Activated T-helper 1 cell treated with anti-CD3 and anti-CD28 coated beads, Interleukin-12 subunit alpha, Interleukin-12 subunit beta, Interleukin-2, Interleukin-4 antibody, amounts not matched to agents 30 ng/mL and 10 ng/mL and 1 ng/mL, durations not matched to agents 14 hours and 24 hours and 36 hours (primary cell): ENCODE measurements at regions not wholly inside any gene's neighbourhood (a gene's known extent, or its start where the extent isn't known, plus 50 kb on each side); places are given as distances from the start of the nearest gene placed in this dataset.

Source experiments
- DNase-seq: peaks from one replicate; pipeline ENCODE4 v3.0.0; 2021; ENCODE audit warnings: low spot score
- H3K27ac Mint-ChIP-seq: one replicate; pipeline ENCODE4 v1.8.0; 2021; ENCODE audit warnings: mild to moderate bottlenecking, mixed read lengths
- H3K27me3 Mint-ChIP-seq: one replicate; pipeline ENCODE4 v1.8.0; 2022; ENCODE audit warnings: mild to moderate bottlenecking, moderate library complexity, mixed read lengths; ENCODE audit not compliant: insufficient read depth
- H3K36me3 Mint-ChIP-seq: one replicate; pipeline ENCODE4 v1.8.0; 2021; ENCODE audit warnings: low read depth, mixed read lengths
- H3K4me1 Mint-ChIP-seq: one replicate; pipeline ENCODE4 v1.8.0; 2021; ENCODE audit warnings: low read depth, mixed read lengths
- H3K4me3 Mint-ChIP-seq: one replicate; pipeline ENCODE4 v1.8.0; 2021; ENCODE audit warnings: mild to moderate bottlenecking, moderate library complexity, mixed read lengths
- H3K9me3 Mint-ChIP-seq: one replicate; pipeline ENCODE4 v1.8.0; 2021; ENCODE audit warnings: mixed read lengths
- intact Hi-C: fragments of 100-400 bp; cut with micrococcal nuclease; formaldehyde crosslinking; loops from one replicate; pipeline ENCODE4 v1.15.1; 2024

- Mint-ChIP-seq H3K27me3 (no peaks in the 10 kb centered on the region), H3K27ac (no peak overlapping the region), H3K36me3 (no peaks in the 10 kb centered on the region), H3K4me3 (no peak overlapping the region), H3K4me1 (no peaks in the 10 kb centered on the region), H3K9me3 (no peaks in the 10 kb centered on the region)
- intact Hi-C loops = no loop called here
- DNase-seq = no peak
These were observed 57.5 kb upstream of the GC start for GRCh38 chr4:71841336-71841735.

- no peaks in the 10 kb centered on the region for H3K36me3 Mint-ChIP-seq
- no peaks in the 10 kb centered on the region for H3K4me1 Mint-ChIP-seq
- H3K27me3 Mint-ChIP-seq = no peaks in the 10 kb centered on the region
- no peaks in the 10 kb centered on the region for H3K9me3 Mint-ChIP-seq
- no peak for DNase-seq
- H3K27ac Mint-ChIP-seq = no peak overlapping the region
- H3K4me3 Mint-ChIP-seq = no peak overlapping the region
- intact Hi-C loops = no loop called here
These were observed 63.4 kb upstream of the GC start for GRCh38 chr4:71847300-71847699.

GRCh38 chr4:71855944-71856343, 72.1 kb upstream of the GC start:
- intact Hi-C loops = no loop called here
- Mint-ChIP-seq H3K4me3 (no peak overlapping the region), H3K27me3 (no peaks in the 10 kb centered on the region), H3K27ac (no peak overlapping the region), H3K9me3 (peaks cover 4% of the 10 kb centered on the region), H3K4me1 (no peaks in the 10 kb centered on the region), H3K36me3 (no peaks in the 10 kb centered on the region)
- no peak for DNase-seq

GRCh38 chr4:71857713-71858451, 74.0 kb upstream of the GC start:
- H3K4me1 Mint-ChIP-seq = no peaks in the 10 kb centered on the region
- no peaks in the 10 kb centered on the region for H3K27me3 Mint-ChIP-seq
- intact Hi-C loops = no loop called here
- no peak for DNase-seq
- H3K27ac Mint-ChIP-seq = no peak overlapping the region
- H3K36me3 Mint-ChIP-seq = no peaks in the 10 kb centered on the region
- peaks cover 5% of the 10 kb centered on the region for H3K9me3 Mint-ChIP-seq
- no peak overlapping the region for H3K4me3 Mint-ChIP-seq

- H3K9me3 Mint-ChIP-seq = peaks cover 11% of the 10 kb centered on the region
- H3K4me3 Mint-ChIP-seq = no peak overlapping the region
- H3K27me3 Mint-ChIP-seq = no peaks in the 10 kb centered on the region
These were observed 76.8 kb upstream of the GC start for GRCh38 chr4:71860643-71861042.

GRCh38 chr4:71862315-71862714, 78.4 kb upstream of the GC start:
- Mint-ChIP-seq H3K4me1 (no peaks in the 10 kb centered on the region), H3K36me3 (no peaks in the 10 kb centered on the region), H3K9me3 (peaks cover 11% of the 10 kb centered on the region), H3K27ac (no peak overlapping the region), H3K27me3 (no peaks in the 10 kb centered on the region), H3K4me3 (no peak overlapping the region)
- intact Hi-C loops = no loop called here
- DNase-seq = no peak

More at GRCh38 chr4:71860643-71861042, 76.8 kb upstream of the GC start:
- no peaks in the 10 kb centered on the region for H3K36me3 Mint-ChIP-seq
- DNase-seq = no peak
- intact Hi-C loops = no loop called here
- H3K27ac Mint-ChIP-seq = no peak overlapping the region
- no peaks in the 10 kb centered on the region for H3K4me1 Mint-ChIP-seq

GRCh38 chr4:71863457-71863856, 79.6 kb upstream of the GC start:
- no peak for DNase-seq
- Mint-ChIP-seq H3K4me1 (no peaks in the 10 kb centered on the region), H3K36me3 (no peaks in the 10 kb centered on the region), H3K27me3 (no peaks in the 10 kb centered on the region), H3K4me3 (no peak overlapping the region), H3K9me3 (peaks cover 11% of the 10 kb centered on the region), H3K27ac (no peak overlapping the region)
- intact Hi-C loops = no loop called here

- H3K27me3 Mint-ChIP-seq = no peaks in the 10 kb centered on the region
- H3K4me3 Mint-ChIP-seq = no peak overlapping the region
- H3K27ac Mint-ChIP-seq = no peak overlapping the region
- H3K36me3 Mint-ChIP-seq = no peaks in the 10 kb centered on the region
- no peaks in the 10 kb centered on the region for H3K4me1 Mint-ChIP-seq
- peaks cover 11% of the 10 kb centered on the region for H3K9me3 Mint-ChIP-seq
- no peak for DNase-seq
- intact Hi-C loops = no loop called here
These were observed 80.5 kb upstream of the GC start for GRCh38 chr4:71864380-71864779.

- no peaks in the 10 kb centered on the region for H3K27me3 Mint-ChIP-seq
- H3K4me3 Mint-ChIP-seq = no peak overlapping the region
- no peaks in the 10 kb centered on the region for H3K4me1 Mint-ChIP-seq
- no peak overlapping the region for H3K27ac Mint-ChIP-seq
- H3K9me3 Mint-ChIP-seq = peaks cover 7% of the 10 kb centered on the region
- no peaks in the 10 kb centered on the region for H3K36me3 Mint-ChIP-seq
- DNase-seq = no peak
- intact Hi-C loops = no loop called here
These were observed 82.5 kb upstream of the GC start for GRCh38 chr4:71866212-71866885.

- no peaks in the 10 kb centered on the region for H3K27me3 Mint-ChIP-seq
- H3K9me3 Mint-ChIP-seq = peaks cover 7% of the 10 kb centered on the region
- H3K36me3 Mint-ChIP-seq = no peaks in the 10 kb centered on the region
- H3K27ac Mint-ChIP-seq = no peak overlapping the region
- intact Hi-C loops = no loop called here
- DNase-seq = no peak
- no peaks in the 10 kb centered on the region for H3K4me1 Mint-ChIP-seq
- no peak overlapping the region for H3K4me3 Mint-ChIP-seq
These were observed 83.7 kb upstream of the GC start for GRCh38 chr4:71867598-71867997.

GRCh38 chr4:71870456-71870855, 86.6 kb upstream of the GC start:
- Mint-ChIP-seq H3K9me3 (no peaks in the 10 kb centered on the region), H3K36me3 (no peaks in the 10 kb centered on the region), H3K27ac (no peak overlapping the region), H3K4me1 (no peaks in the 10 kb centered on the region), H3K4me3 (no peak overlapping the region), H3K27me3 (no peaks in the 10 kb centered on the region)
- no peak for DNase-seq
- intact Hi-C loops = no loop called here

GRCh38 chr4:71872221-71872620, 88.3 kb upstream of the GC start:
- no peak overlapping the region for H3K27ac Mint-ChIP-seq
- DNase-seq = no peak
- no peaks in the 10 kb centered on the region for H3K4me1 Mint-ChIP-seq
- intact Hi-C loops = no loop called here
- H3K4me3 Mint-ChIP-seq = no peak overlapping the region
- no peaks in the 10 kb centered on the region for H3K9me3 Mint-ChIP-seq
- no peaks in the 10 kb centered on the region for H3K36me3 Mint-ChIP-seq
- no peaks in the 10 kb centered on the region for H3K27me3 Mint-ChIP-seq

GRCh38 chr4:71872767-71873415, 89.0 kb upstream of the GC start:
- no peaks in the 10 kb centered on the region for H3K27me3 Mint-ChIP-seq
- no peak overlapping the region for H3K4me3 Mint-ChIP-seq
- no peak overlapping the region for H3K27ac Mint-ChIP-seq
- H3K4me1 Mint-ChIP-seq = no peaks in the 10 kb centered on the region
- no peak for DNase-seq
- H3K36me3 Mint-ChIP-seq = no peaks in the 10 kb centered on the region
- intact Hi-C loops = no loop called here
- no peaks in the 10 kb centered on the region for H3K9me3 Mint-ChIP-seq
